ENCODE measurements at regions not wholly inside any gene's neighbourhood (a gene's known extent, or its start where the extent isn't known, plus 50 kb on each side); places are given as distances from the start of the nearest gene placed in this dataset.

GRCh38 chr12:24109381-24110039 is 160.0 kb upstream of the SOX5 start:
- Histone ChIP-seq H3K4me3 (ENCODE audit: severe bottlenecking) (no peak overlapping the region), H3K27ac (ENCODE audit: poor library complexity, severe bottlenecking) (no peak overlapping the region), H3K9me3 (ENCODE audit: severe bottlenecking) (no peaks in the 10 kb centered on the region), H3K4me1 (ENCODE audit: insufficient read depth, poor library complexity, severe bottlenecking) (no peaks in the 10 kb centered on the region), H3K27me3 (ENCODE audit: insufficient read depth, poor library complexity, severe bottlenecking) (no peaks in the 10 kb centered on the region), H3K36me3 (ENCODE audit: low read depth) (no peaks in the 10 kb centered on the region)
- peak; percentile 52 for TF ChIP-seq CTCF (IDR thresholded peaks at IDR 0.05; ENCODE audit: poor library complexity, severe bottlenecking)
- no peak for ATAC-seq (ENCODE audit: low read depth)
- no peak for DNase-seq (ENCODE audit: low spot score)

GRCh38 chr12:24102676-24103075 is 153.2 kb upstream of the SOX5 start:
- no peaks in the 10 kb centered on the region for H3K9me3 ChIP-seq (ENCODE audit: severe bottlenecking)

GRCh38 chr12:24099576-24099975 is 150.1 kb upstream of the SOX5 start:
- H3K4me3 ChIP-seq (ENCODE audit: severe bottlenecking): no peak overlapping the region
- H3K27me3 ChIP-seq (ENCODE audit: insufficient read depth, poor library complexity, severe bottlenecking): no peaks in the 10 kb centered on the region
- no peaks in the 10 kb centered on the region for H3K4me1 ChIP-seq (ENCODE audit: insufficient read depth, poor library complexity, severe bottlenecking)
- TF ChIP-seq CTCF (IDR thresholded peaks at IDR 0.05; ENCODE audit: poor library complexity, severe bottlenecking): no peak
- H3K36me3 ChIP-seq (ENCODE audit: low read depth): no peaks in the 10 kb centered on the region
- ATAC-seq (ENCODE audit: low read depth) (no peak), DNase-seq (ENCODE audit: low spot score) (no peak)
- no peak overlapping the region for H3K27ac ChIP-seq (ENCODE audit: poor library complexity, severe bottlenecking)
- H3K9me3 ChIP-seq (ENCODE audit: severe bottlenecking): no peaks in the 10 kb centered on the region

More at GRCh38 chr12:24102676-24103075, 153.2 kb upstream of the SOX5 start:
- Histone ChIP-seq H3K27me3 (ENCODE audit: insufficient read depth, poor library complexity, severe bottlenecking) (no peaks in the 10 kb centered on the region), H3K4me3 (ENCODE audit: severe bottlenecking) (no peak overlapping the region), H3K36me3 (ENCODE audit: low read depth) (no peaks in the 10 kb centered on the region), H3K4me1 (ENCODE audit: insufficient read depth, poor library complexity, severe bottlenecking) (no peaks in the 10 kb centered on the region), H3K27ac (ENCODE audit: poor library complexity, severe bottlenecking) (no peak overlapping the region)
- DNase-seq (ENCODE audit: low spot score): no peak
- TF ChIP-seq CTCF (IDR thresholded peaks at IDR 0.05; ENCODE audit: poor library complexity, severe bottlenecking): no peak
- no peak for ATAC-seq (ENCODE audit: low read depth)

- Histone ChIP-seq H3K36me3 (ENCODE audit: low read depth) (no peaks in the 10 kb centered on the region), H3K4me1 (ENCODE audit: insufficient read depth, poor library complexity, severe bottlenecking) (no peaks in the 10 kb centered on the region), H3K4me3 (ENCODE audit: severe bottlenecking) (no peak overlapping the region), H3K9me3 (ENCODE audit: severe bottlenecking) (no peaks in the 10 kb centered on the region), H3K27me3 (ENCODE audit: insufficient read depth, poor library complexity, severe bottlenecking) (no peaks in the 10 kb centered on the region), H3K27ac (ENCODE audit: poor library complexity, severe bottlenecking) (no peak overlapping the region)
- TF ChIP-seq CTCF (IDR thresholded peaks at IDR 0.05; ENCODE audit: poor library complexity, severe bottlenecking): no peak
- ATAC-seq (ENCODE audit: low read depth): no peak
- DNase-seq (ENCODE audit: low spot score): no peak
These were observed 145.8 kb upstream of the SOX5 start for GRCh38 chr12:24095245-24095644.

DNA sequence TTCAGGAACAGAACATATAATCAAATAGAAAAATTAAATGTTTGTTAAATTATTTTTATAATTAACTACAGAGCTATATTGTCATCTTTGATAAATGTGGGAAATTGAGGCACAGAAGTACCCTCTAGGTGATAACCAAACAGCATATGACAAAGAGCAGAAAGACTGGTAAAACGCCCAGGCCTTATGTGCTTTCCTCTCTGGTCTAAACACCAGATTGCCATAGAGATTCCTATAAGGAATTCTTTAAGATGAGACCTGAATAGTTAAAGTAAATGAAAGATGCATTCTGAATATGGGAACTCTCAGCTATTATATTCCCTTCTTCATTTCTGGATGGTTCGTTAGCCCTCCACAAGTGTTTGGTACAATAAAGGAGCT is 140.0 kb upstream of the SOX5 start:
- ATAC-seq (ENCODE audit: low read depth): no peak
- no peaks in the 10 kb centered on the region for H3K4me1 ChIP-seq (ENCODE audit: insufficient read depth, poor library complexity, severe bottlenecking)
- DNase-seq (ENCODE audit: low spot score): no peak

More for the DNA sequence above, 140.0 kb upstream of the SOX5 start:
- Histone ChIP-seq H3K36me3 (ENCODE audit: low read depth) (no peaks in the 10 kb centered on the region), H3K27ac (ENCODE audit: poor library complexity, severe bottlenecking) (no peak overlapping the region), H3K4me3 (ENCODE audit: severe bottlenecking) (no peak overlapping the region), H3K9me3 (ENCODE audit: severe bottlenecking) (no peaks in the 10 kb centered on the region), H3K27me3 (ENCODE audit: insufficient read depth, poor library complexity, severe bottlenecking) (no peaks in the 10 kb centered on the region)
- no peak for TF ChIP-seq CTCF (IDR thresholded peaks at IDR 0.05; ENCODE audit: poor library complexity, severe bottlenecking)

All from RWPE2 (cell line).